ENCODE measurements at regions not wholly inside any gene's neighbourhood (a gene's known extent, or its start where the extent isn't known, plus 50 kb on each side); places are given as distances from the start of the nearest gene placed in this dataset.
A peak's percentile ranks its signal among the peaks of the same experiment; 100 is the strongest.

- Mint-ChIP-seq H3K9me3 (no peaks in the 10 kb centered on the region), H3K4me1 (peaks cover 76% of the 10 kb centered on the region), H3K4me3 (no peak overlapping the region), H3K36me3 (ENCODE audit: low read depth) (no peaks in the 10 kb centered on the region), H3K27me3 (ENCODE audit: low read depth, poor library complexity) (no peaks in the 10 kb centered on the region), H3K27ac (no peak overlapping the region)
- DNase-seq, result no peak
- no peak for TF ChIP-seq CTCF (IDR thresholded peaks at IDR 0.05)
Measured at GRCh38 chr7:42345478-42346299, 108.7 kb upstream of the GLI3 start.

- Mint-ChIP-seq H3K27ac (no peak overlapping the region), H3K4me1 (peaks cover 87% of the 10 kb centered on the region), H3K36me3 (ENCODE audit: low read depth) (no peaks in the 10 kb centered on the region), H3K9me3 (no peaks in the 10 kb centered on the region), H3K27me3 (ENCODE audit: low read depth, poor library complexity) (no peaks in the 10 kb centered on the region), H3K4me3 (no peak overlapping the region)
- no peak for DNase-seq
- no peak for TF ChIP-seq CTCF (IDR thresholded peaks at IDR 0.05)
Measured at GRCh38 chr7:42344198-42344755, 107.3 kb upstream of the GLI3 start.

- H3K9me3 Mint-ChIP-seq, result no peaks in the 10 kb centered on the region
- no peak for DNase-seq
- no peaks in the 10 kb centered on the region for H3K27me3 Mint-ChIP-seq (ENCODE audit: low read depth, poor library complexity)
- peaks cover 87% of the 10 kb centered on the region for H3K4me1 Mint-ChIP-seq
- H3K36me3 Mint-ChIP-seq (ENCODE audit: low read depth), result no peaks in the 10 kb centered on the region
- peak overlapping the region; percentile 91 for H3K27ac Mint-ChIP-seq
- TF ChIP-seq CTCF (IDR thresholded peaks at IDR 0.05), result no peak
- H3K4me3 Mint-ChIP-seq, result peak overlapping the region; percentile 33
Measured at GRCh38 chr7:42342381-42342780, 105.4 kb upstream of the GLI3 start.

- no peaks in the 10 kb centered on the region for H3K27me3 Mint-ChIP-seq (ENCODE audit: low read depth, poor library complexity)
- H3K4me3 Mint-ChIP-seq, result no peak overlapping the region
- H3K27ac Mint-ChIP-seq, result peak overlapping the region; percentile 93
- DNase-seq, result no peak
- H3K36me3 Mint-ChIP-seq (ENCODE audit: low read depth), result no peaks in the 10 kb centered on the region
- no peaks in the 10 kb centered on the region for H3K9me3 Mint-ChIP-seq
- no peak for TF ChIP-seq CTCF (IDR thresholded peaks at IDR 0.05)
- peaks cover 92% of the 10 kb centered on the region for H3K4me1 Mint-ChIP-seq
Measured at GRCh38 chr7:42340436-42340835, 103.4 kb upstream of the GLI3 start.

- peak overlapping the region; percentile 94 for H3K27ac Mint-ChIP-seq
- H3K4me3 Mint-ChIP-seq, result peak overlapping the region; percentile 1
- peaks cover 80% of the 10 kb centered on the region for H3K4me1 Mint-ChIP-seq
- H3K9me3 Mint-ChIP-seq, result peaks cover 5% of the 10 kb centered on the region
- DNase-seq, result no peak
- no peak for TF ChIP-seq CTCF (IDR thresholded peaks at IDR 0.05)
- no peaks in the 10 kb centered on the region for H3K36me3 Mint-ChIP-seq (ENCODE audit: low read depth)
- no peaks in the 10 kb centered on the region for H3K27me3 Mint-ChIP-seq (ENCODE audit: low read depth, poor library complexity)
Measured at GRCh38 chr7:42338916-42339540, 102.0 kb upstream of the GLI3 start.

All from nephron progenitor cell (in vitro differentiated cells).